Parathyroid adenoma (tissue), 2 donors: ENCODE measurements at regions not wholly inside any gene's neighbourhood (a gene's known extent, or its start where the extent isn't known, plus 50 kb on each side); places are given as distances from the start of the nearest gene placed in this dataset.

Experiments used
- H2AFZ ChIP-seq: fragments of 300-600 bp; sonication (generic); one replicate; pipeline ENCODE4 v1.7.0; 2017; ENCODE audit warnings: antibody characterized with exemption, mild to moderate bottlenecking
- H3K27ac ChIP-seq: fragments of 300-600 bp; sonication (generic); one replicate; pipeline ENCODE4 v1.7.0; 2017
- H3K27me3 ChIP-seq: fragments of 300-600 bp; sonication (generic); one replicate; pipeline ENCODE4 v1.7.0; 2017; ENCODE audit warnings: low read length; ENCODE audit not compliant: control insufficient read depth, insufficient read depth
- H3K36me3 ChIP-seq: fragments of 300-600 bp; sonication (generic); one replicate; pipeline ENCODE4 v1.7.0; 2017; ENCODE audit warnings: low read length; ENCODE audit not compliant: control insufficient read depth, insufficient read depth
- H3K4me1 ChIP-seq: fragments of 300-600 bp; sonication (generic); one replicate; pipeline ENCODE4 v1.7.0; 2017; ENCODE audit warnings: control low read depth
- H3K4me2 ChIP-seq: fragments of 300-600 bp; sonication (generic); one replicate; pipeline ENCODE4 v1.7.0; 2017; ENCODE audit warnings: low read length
- H3K4me3 ChIP-seq: fragments of 300-600 bp; sonication (generic); one replicate; pipeline ENCODE4 v1.7.0; 2017; ENCODE audit warnings: low read depth, low read length
- H3K79me2 ChIP-seq: fragments of 300-600 bp; sonication (generic); one replicate; pipeline ENCODE4 v1.7.0; 2017; ENCODE audit warnings: control low read depth
- H3K9ac ChIP-seq: fragments of 300-600 bp; sonication (generic); one replicate; pipeline ENCODE4 v1.7.0; 2017; ENCODE audit warnings: mild to moderate bottlenecking
- H3K9me3 ChIP-seq: fragments of 300-600 bp; sonication (generic); one replicate; pipeline ENCODE4 v1.7.0; 2017; ENCODE audit warnings: low read length; ENCODE audit not compliant: control insufficient read depth
- TF ChIP-seq, protein P1 (sequence below): fragments of 300-600 bp; sonication (generic); IDR thresholded peaks from one replicate; pipeline ENCODE4 v1.7.0; 2017; ENCODE audit warnings: antibody characterized with exemption, mild to moderate bottlenecking
- donor health status: primary hyperparathyroidism.

DNA sequence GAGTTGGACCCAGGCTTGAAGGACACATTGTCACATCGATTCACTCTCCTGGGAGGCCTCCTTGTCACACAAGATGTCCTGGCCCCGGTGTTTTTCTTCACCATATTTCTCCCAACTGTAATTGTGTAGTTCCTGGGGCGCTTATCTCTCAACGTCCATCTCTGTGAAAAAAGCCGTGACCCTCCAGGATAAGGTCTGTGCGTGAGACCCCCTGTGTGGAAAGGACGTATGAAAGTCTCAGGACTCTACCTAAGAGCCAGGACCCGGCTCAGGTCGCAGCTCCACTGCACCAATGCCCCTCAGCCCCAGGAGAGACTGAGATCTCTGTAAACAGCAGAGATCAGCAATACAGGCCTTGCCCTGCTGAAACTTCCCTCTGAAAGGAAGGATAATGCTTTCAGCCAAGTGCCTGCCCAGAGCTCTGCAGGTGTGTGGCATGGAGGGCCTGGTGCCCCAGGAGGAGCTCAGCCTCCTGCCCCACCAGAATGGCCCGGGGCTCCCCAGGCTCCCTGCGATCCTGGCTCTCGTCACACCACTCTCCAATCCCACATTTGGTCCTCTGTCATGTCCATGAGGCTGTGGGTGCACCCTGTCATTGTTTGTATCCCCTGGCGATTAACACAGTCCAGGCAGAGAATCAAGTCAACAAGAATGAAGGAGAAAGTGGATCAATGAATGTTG is 119.2 kb upstream of the TMEM45B start:
- TF ChIP-seq, protein P1, sequence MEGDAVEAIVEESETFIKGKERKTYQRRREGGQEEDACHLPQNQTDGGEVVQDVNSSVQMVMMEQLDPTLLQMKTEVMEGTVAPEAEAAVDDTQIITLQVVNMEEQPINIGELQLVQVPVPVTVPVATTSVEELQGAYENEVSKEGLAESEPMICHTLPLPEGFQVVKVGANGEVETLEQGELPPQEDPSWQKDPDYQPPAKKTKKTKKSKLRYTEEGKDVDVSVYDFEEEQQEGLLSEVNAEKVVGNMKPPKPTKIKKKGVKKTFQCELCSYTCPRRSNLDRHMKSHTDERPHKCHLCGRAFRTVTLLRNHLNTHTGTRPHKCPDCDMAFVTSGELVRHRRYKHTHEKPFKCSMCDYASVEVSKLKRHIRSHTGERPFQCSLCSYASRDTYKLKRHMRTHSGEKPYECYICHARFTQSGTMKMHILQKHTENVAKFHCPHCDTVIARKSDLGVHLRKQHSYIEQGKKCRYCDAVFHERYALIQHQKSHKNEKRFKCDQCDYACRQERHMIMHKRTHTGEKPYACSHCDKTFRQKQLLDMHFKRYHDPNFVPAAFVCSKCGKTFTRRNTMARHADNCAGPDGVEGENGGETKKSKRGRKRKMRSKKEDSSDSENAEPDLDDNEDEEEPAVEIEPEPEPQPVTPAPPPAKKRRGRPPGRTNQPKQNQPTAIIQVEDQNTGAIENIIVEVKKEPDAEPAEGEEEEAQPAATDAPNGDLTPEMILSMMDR: no peak
- H3K27ac ChIP-seq: no peak overlapping the region
- H2AFZ ChIP-seq: no peak overlapping the region
- H3K27me3 ChIP-seq: no peaks in the 10 kb centered on the region
- no peak overlapping the region for H3K4me2 ChIP-seq
- no peak overlapping the region for H3K9ac ChIP-seq
- H3K4me3 ChIP-seq: no peak overlapping the region
- H3K36me3 ChIP-seq: no peaks in the 10 kb centered on the region
- no peaks in the 10 kb centered on the region for H3K79me2 ChIP-seq
- H3K4me1 ChIP-seq: no peaks in the 10 kb centered on the region
- H3K9me3 ChIP-seq: no peaks in the 10 kb centered on the region

DNA sequence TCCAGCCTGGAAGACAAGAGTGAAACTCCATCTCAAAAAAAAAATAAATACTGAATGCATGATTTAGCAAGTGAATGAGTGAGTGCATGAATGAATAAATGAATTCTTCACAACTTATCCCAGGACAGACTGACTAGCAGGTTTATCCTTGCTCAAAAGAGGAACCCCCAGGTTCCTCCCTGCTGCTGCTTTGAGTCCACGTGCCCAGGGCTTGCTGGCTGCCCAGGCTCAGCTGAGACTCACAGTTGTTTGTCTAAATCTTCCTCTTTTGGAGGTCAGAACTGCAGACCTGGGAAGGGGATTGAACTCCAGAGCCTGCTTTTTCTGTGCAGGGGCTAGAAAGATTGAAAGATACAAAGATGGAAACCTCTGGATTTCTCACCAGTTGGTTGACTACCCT is 117.4 kb upstream of the TMEM45B start:
- TF ChIP-seq, protein P1: no peak
- H3K9ac ChIP-seq: no peak overlapping the region
- H3K4me3 ChIP-seq: no peak overlapping the region
- no peak overlapping the region for H3K4me2 ChIP-seq
- no peaks in the 10 kb centered on the region for H3K79me2 ChIP-seq
- no peaks in the 10 kb centered on the region for H3K9me3 ChIP-seq
- no peaks in the 10 kb centered on the region for H3K27me3 ChIP-seq
- no peaks in the 10 kb centered on the region for H3K36me3 ChIP-seq
- no peak overlapping the region for H2AFZ ChIP-seq
- no peak overlapping the region for H3K27ac ChIP-seq
- H3K4me1 ChIP-seq: no peaks in the 10 kb centered on the region

DNA sequence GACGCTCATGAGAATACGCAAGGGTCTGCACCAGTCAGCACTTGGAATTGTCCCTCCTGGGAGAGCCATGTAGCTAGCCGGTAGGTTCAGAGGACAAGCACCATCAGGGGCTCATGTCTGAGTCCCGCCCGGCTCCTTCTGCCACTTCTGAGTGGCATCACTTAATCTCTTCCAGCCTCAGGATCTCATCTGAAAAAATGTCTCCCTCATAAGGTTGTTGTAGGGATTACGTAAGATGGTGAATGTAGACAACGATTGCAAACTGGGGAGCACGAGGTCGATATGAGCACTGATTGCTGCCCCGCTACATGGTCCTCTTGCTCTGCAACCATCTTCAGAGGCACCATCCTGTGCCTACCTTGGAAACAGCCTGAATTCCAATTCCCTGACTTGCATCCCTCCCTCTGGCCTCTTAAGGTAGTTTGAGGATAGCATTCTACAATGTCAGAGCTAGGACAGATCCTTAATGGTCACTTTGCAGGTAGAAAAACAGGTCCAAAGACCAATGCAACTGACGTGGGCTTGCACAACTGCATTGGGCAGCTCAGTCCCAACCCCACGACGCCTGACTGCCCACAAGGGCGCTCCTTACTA is 115.8 kb upstream of the TMEM45B start:
- Histone ChIP-seq H3K36me3 (no peaks in the 10 kb centered on the region), H2AFZ (no peak overlapping the region), H3K4me2 (no peak overlapping the region), H3K27me3 (no peaks in the 10 kb centered on the region), H3K9me3 (no peaks in the 10 kb centered on the region), H3K27ac (no peak overlapping the region), H3K4me1 (no peaks in the 10 kb centered on the region), H3K9ac (no peak overlapping the region), H3K79me2 (no peaks in the 10 kb centered on the region), H3K4me3 (no peak overlapping the region)
- TF ChIP-seq, protein P1: no peak

DNA sequence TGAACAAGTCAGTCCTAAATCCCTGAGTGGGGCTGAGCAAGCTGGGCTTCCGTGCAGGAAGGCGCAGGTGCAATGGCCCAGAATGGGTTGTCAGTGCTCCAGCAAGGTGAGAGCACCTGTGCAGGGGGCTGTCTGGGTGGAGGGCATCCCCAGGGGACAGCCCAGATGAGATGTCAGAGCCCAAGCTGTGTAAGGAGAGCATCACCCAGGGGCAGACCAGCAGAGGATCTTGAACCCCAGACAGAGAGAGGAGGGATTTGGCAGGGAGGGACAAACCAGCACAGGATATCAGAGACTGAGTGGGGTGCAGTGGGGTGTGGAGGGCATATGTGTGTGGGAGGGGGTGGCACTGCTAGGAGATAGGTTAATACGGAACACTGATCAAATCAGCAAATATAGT is 114.9 kb upstream of the TMEM45B start:
- H3K4me2 ChIP-seq: no peak overlapping the region
- no peaks in the 10 kb centered on the region for H3K9me3 ChIP-seq
- no peaks in the 10 kb centered on the region for H3K27me3 ChIP-seq
- no peaks in the 10 kb centered on the region for H3K4me1 ChIP-seq
- no peak overlapping the region for H3K9ac ChIP-seq
- no peaks in the 10 kb centered on the region for H3K36me3 ChIP-seq
- H2AFZ ChIP-seq: no peak overlapping the region
- H3K79me2 ChIP-seq: no peaks in the 10 kb centered on the region
- H3K4me3 ChIP-seq: no peak overlapping the region
- H3K27ac ChIP-seq: no peak overlapping the region
- TF ChIP-seq, protein P1: no peak

DNA sequence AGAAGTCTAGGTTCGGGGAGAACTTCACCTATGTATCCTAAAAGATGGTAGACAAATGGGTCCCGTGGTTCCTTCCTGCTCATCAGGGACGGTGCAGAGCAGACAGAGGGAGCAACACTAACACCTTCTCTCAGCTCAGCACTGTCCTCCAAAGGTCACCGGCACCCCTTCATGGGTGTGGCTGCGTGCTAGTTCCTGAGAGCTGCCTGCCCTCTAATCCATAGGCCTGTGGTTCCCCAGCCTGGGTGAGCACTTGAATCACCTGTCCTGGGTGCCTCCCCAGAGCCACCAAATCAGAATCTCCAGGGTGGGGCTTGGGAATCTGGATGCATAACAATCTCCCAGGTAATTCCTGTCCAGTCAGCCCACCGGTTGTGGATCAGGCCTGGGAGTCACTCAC is 113.9 kb upstream of the TMEM45B start:
- no peak overlapping the region for H3K27ac ChIP-seq
- no peaks in the 10 kb centered on the region for H3K36me3 ChIP-seq
- no peaks in the 10 kb centered on the region for H3K9me3 ChIP-seq
- TF ChIP-seq, protein P1: no peak
- H3K4me2 ChIP-seq: no peak overlapping the region
- no peak overlapping the region for H3K9ac ChIP-seq
- H3K4me3 ChIP-seq: no peak overlapping the region
- H3K79me2 ChIP-seq: no peaks in the 10 kb centered on the region
- no peaks in the 10 kb centered on the region for H3K27me3 ChIP-seq
- H2AFZ ChIP-seq: no peak overlapping the region
- H3K4me1 ChIP-seq: no peaks in the 10 kb centered on the region
